Mesenteric fat pad (tissue), 1 donor: ENCODE measurements at regions not wholly inside any gene's neighbourhood (a gene's known extent, or its start where the extent isn't known, plus 50 kb on each side); places are given as distances from the start of the nearest gene placed in this dataset.
"Not testable (repeated sequence)": the region's sequence is repeated elsewhere in the genome, so short reads cannot be mapped to it uniquely, and the experiment has no call there.

Source experiments
- DNase-seq: peaks from one replicate; pipeline ENCODE4 v3.0.0-alpha.2; 2020; ENCODE audit warnings: low spot score
- donor health status: DM: yes; HTN: yes; CAD: no.

- peak; percentile 59 for DNase-seq
These were observed 68.8 kb upstream of the RAB6C start for GRCh38 chr2:129910446-129911362.

- no peak for DNase-seq
These were observed 68.0 kb upstream of the RAB6C start for GRCh38 chr2:129911363-129912065.

GRCh38 chr2:129912066-129912820, 67.2 kb upstream of the RAB6C start:
- DNase-seq, result peak; percentile 83

GRCh38 chr2:129912871-129913694, 66.4 kb upstream of the RAB6C start:
- peak; percentile 74 for DNase-seq

- DNase-seq, result peak; percentile 81
These were observed 65.6 kb upstream of the RAB6C start for GRCh38 chr2:129913695-129914495.

GRCh38 chr2:129914538-129915302, 64.7 kb upstream of the RAB6C start:
- DNase-seq, result peak; percentile 49

GRCh38 chr2:129915303-129915840, 64.1 kb upstream of the RAB6C start:
- no peak for DNase-seq

- DNase-seq, result no peak
These were observed 60.9 kb upstream of the RAB6C start for GRCh38 chr2:129918604-129919003.

- no peak for DNase-seq
These were observed 56.7 kb upstream of the RAB6C start for GRCh38 chr2:129922571-129923264.

- no peak for DNase-seq
These were observed 56.0 kb upstream of the RAB6C start for GRCh38 chr2:129923265-129924091.

- not testable (repeated sequence) for DNase-seq
These were observed 55.4 kb upstream of the RAB6C start for GRCh38 chr2:129924115-129924514.

GRCh38 chr2:129925381-129925780, 54.1 kb upstream of the RAB6C start:
- no peak for DNase-seq

GRCh38 chr2:129927696-129928095, 51.8 kb upstream of the RAB6C start:
- DNase-seq, result no peak

GRCh38 chr2:129929321-129930290, 49.9 kb upstream of the RAB6C start:
- no peak for DNase-seq
